K562 (cell line): ENCODE measurements at regions not wholly inside any gene's neighbourhood (a gene's known extent, or its start where the extent isn't known, plus 50 kb on each side); places are given as distances from the start of the nearest gene placed in this dataset.

Experiments
- ATAC-seq: fragments of 200-7000 bp; cut with Tn5 transposase; 3 replicates; pipeline ENCODE4 v1.9.1; 2020; ENCODE audit warnings: moderate library complexity
- BruUV-seq: library from RNA; stranded (reverse); fragments of 400-500 nt; replicated peaks from 2 replicates; lab custom pipeline; 2021; lab: Mats Ljungman, UMichigan
- CTCF ChIA-PET: fragments of 300-600 bp; formaldehyde crosslinking; extraction: SDS; loops from one replicate; lab custom pipeline; 2021; ENCODE audit warnings: low intra/inter-chr PET ratio; lab: Yijun Ruan, JAX
- POLR2A ChIA-PET: fragments of 300-600, 350-650 bp; sonication (Branson Sonifier 250); formaldehyde crosslinking; extraction: SDS; loops from one replicate; lab custom pipeline; 2021; ENCODE audit warnings: antibody characterized with exemption, inconsistent platforms; lab: Yijun Ruan, JAX
- DNase-seq, 4 experiments: peaks; one replicate each; pipeline versions ENCODE4 v3.0.0 to v3.0.0-alpha.2; 2011 to 2018; ENCODE audit warnings: low spot score in 3 of 4, mixed read lengths in 3 of 4; ENCODE audit errors: extremely low read depth in 1 of 4
- FAIRE-seq: peaks from 2 replicates; lab custom pipeline; 2011; peaks lifted over from hg19 to GRCh38; lab: Jason Lieb, UNC
- H2AFZ ChIP-seq: 2 replicates; pipeline ENCODE4 v1.6.0; 2011; ENCODE audit warnings: low read depth, low read length, control low read depth, inconsistent platforms
- H3K27ac ChIP-seq: fragments of 200-600 bp; 3 replicates; pipeline ENCODE4 v1.8.0; 2011; ENCODE audit warnings: low read depth, mild to moderate bottlenecking, control low read depth, inconsistent platforms, low read length, moderate library complexity, mixed read lengths; ENCODE audit errors: extremely low read depth
- H3K27me3 ChIP-seq, 2 experiments: fragments of 300-600 bp in 1 of 2; 2 replicates in 1 of 2; 3 replicates in 1 of 2; pipeline versions ENCODE4 v1.6.0 to v1.8.0; 2011; ENCODE audit warnings: inconsistent platforms in 2 of 2, low read length in 2 of 2, mild to moderate bottlenecking in 1 of 2, mixed read lengths in 1 of 2, moderate library complexity in 1 of 2; ENCODE audit not compliant: control insufficient read depth in 2 of 2, insufficient read depth in 2 of 2
- H3K36me3 ChIP-seq: fragments of 300-600 bp; 3 replicates; pipeline ENCODE4 v1.8.0; 2011; ENCODE audit warnings: mild to moderate bottlenecking, low read length, inconsistent platforms; ENCODE audit not compliant: control insufficient read depth, insufficient read depth
- H3K4me1 ChIP-seq, 2 experiments: fragments of 200-600 bp in 1 of 2; replicated peaks in 1 of 2; 2 replicates in 1 of 2; 3 replicates in 1 of 2; pipeline versions ENCODE4 v1.5.1 to v1.8.0; 2011; ENCODE audit warnings: inconsistent platforms in 2 of 2, low read length in 2 of 2, mild to moderate bottlenecking in 1 of 2, mixed read lengths in 1 of 2, moderate library complexity in 1 of 2; ENCODE audit not compliant: control insufficient read depth in 2 of 2, insufficient read depth in 2 of 2
- H3K4me2 ChIP-seq: 2 replicates; pipeline ENCODE4 v1.6.1; 2011; ENCODE audit warnings: low read length, control low read depth, inconsistent platforms, mixed read lengths; ENCODE audit not compliant: insufficient read depth
- H3K4me3 ChIP-seq: fragments of 200-600 bp; sonication (generic), shearing (Covaris generic); 2 replicates; pipeline ENCODE4 v1.5.1; 2016; ENCODE audit warnings: control low read depth, inconsistent platforms
- H3K79me2 ChIP-seq: fragments of 200-600 bp; 3 replicates; pipeline ENCODE4 v1.8.0; 2011; ENCODE audit warnings: low read length, inconsistent platforms; ENCODE audit not compliant: control insufficient read depth, insufficient read depth
- H3K9ac ChIP-seq, 2 experiments: 2 replicates each; pipeline versions ENCODE4 v1.6.0 to v1.6.1; 2011; ENCODE audit warnings: low read depth in 2 of 2, low read length in 2 of 2, control low read depth in 1 of 2, inconsistent platforms in 1 of 2, mild to moderate bottlenecking in 1 of 2, mixed read lengths in 1 of 2; ENCODE audit not compliant: insufficient read depth in 1 of 2
- H3K9me1 ChIP-seq: one replicate; pipeline ENCODE4 v1.6.0; 2011; ENCODE audit warnings: inconsistent platforms, mild to moderate bottlenecking, low read length, moderate library complexity; ENCODE audit not compliant: control insufficient read depth, insufficient read depth
- H3K9me3 ChIP-seq: replicated peaks from 2 replicates; pipeline ENCODE4 v1.5.1; 2011; ENCODE audit warnings: low read depth, low read length, inconsistent platforms; ENCODE audit not compliant: control insufficient read depth, insufficient read depth
- H4K20me1 ChIP-seq: replicated peaks from 2 replicates; pipeline ENCODE4 v1.6.1; 2011; ENCODE audit warnings: low read length, inconsistent platforms, mixed read lengths; ENCODE audit not compliant: control insufficient read depth, insufficient read depth
- CBX1 ChIP-seq: sonication (generic); IDR thresholded peaks from 2 replicates; pipeline ENCODE4 v1.6.1; 2016; ENCODE audit warnings: antibody characterized with exemption, low read depth, mild to moderate bottlenecking
- COPS2 ChIP-seq: fragments of 450-650 bp; conservative IDR thresholded peaks from 2 replicates; pipeline ENCODE4 v1.6.1; 2016; ENCODE audit warnings: mild to moderate bottlenecking, moderate library complexity
- DMBX1 ChIP-seq: fragments of 250-450 bp; sonication (Bioruptor Pico); IDR thresholded peaks from 2 replicates; pipeline ENCODE4 v1.8.0; 2022; ENCODE audit warnings: inconsistent platforms, mild to moderate bottlenecking, moderate library complexity, borderline replicate concordance
- ELK1 ChIP-seq: sonication (generic); formaldehyde crosslinking; IDR thresholded peaks from 2 replicates; pipeline ENCODE4 v1.8.1; 2022; ENCODE audit warnings: missing genetic modification reagents
- GTF2E2 ChIP-seq: fragments of 200-800 bp; sonication (Bioruptor generic); IDR thresholded peaks from 2 replicates; pipeline ENCODE4 v1.6.1; 2016; ENCODE audit warnings: missing genetic modification characterization, missing compliant biosample characterization
- HNRNPLL ChIP-seq: fragments of 200-400 bp; formaldehyde crosslinking; IDR thresholded peaks from 2 replicates; pipeline ENCODE4 v1.6.1; 2017; ENCODE audit warnings: low read length, low read depth, mild to moderate bottlenecking; ENCODE audit not compliant: poor library complexity, severe bottlenecking
- NR2C2 ChIP-seq, 2 experiments: fragments of 200-800 bp in 1 of 2; sonication (Bioruptor generic) in 1 of 2; sonication (generic) in 1 of 2; formaldehyde crosslinking in 1 of 2; IDR thresholded peaks; 2 replicates each; pipeline versions ENCODE4 v1.6.1 to v1.8.0; 2016 to 2022; ENCODE audit warnings: mild to moderate bottlenecking in 1 of 2, missing compliant biosample characterization in 1 of 2, missing genetic modification characterization in 1 of 2, missing genetic modification reagents in 1 of 2
- SP2 ChIP-seq: IDR thresholded peaks from 2 replicates; pipeline ENCODE4 v1.6.1; 2011; ENCODE audit warnings: mild to moderate bottlenecking, low read depth, low read length, moderate library complexity; ENCODE audit not compliant: poor library complexity, severe bottlenecking; ENCODE audit errors: extremely low read depth
- ZHX1 ChIP-seq: fragments of 150-350 bp; conservative IDR thresholded peaks from 2 replicates; pipeline ENCODE4 v1.6.1; 2014; ENCODE audit warnings: low read length
- ZNF41 ChIP-seq: fragments of 250-450 bp; sonication (Bioruptor Pico); conservative IDR thresholded peaks from 2 replicates; pipeline ENCODE4 v1.4.0; 2020; ENCODE audit warnings: mild to moderate bottlenecking
- ZNF639 ChIP-seq, 2 experiments: fragments of 200-800 bp in 1 of 2; sonication (Bioruptor generic) in 1 of 2; sonication (generic) in 1 of 2; formaldehyde crosslinking in 1 of 2; IDR thresholded peaks in 1 of 2; conservative IDR thresholded peaks in 1 of 2; 2 replicates each; pipeline versions ENCODE4 v1.5.0 to v1.6.1; 2016 to 2020; ENCODE audit warnings: missing compliant biosample characterization in 1 of 2, missing genetic modification characterization in 1 of 2, missing genetic modification reagents in 1 of 2
- ZNF766 ChIP-seq: fragments of 200-800 bp; sonication (Bioruptor generic); conservative IDR thresholded peaks from 2 replicates; pipeline ENCODE4 v1.6.1; 2016; ENCODE audit warnings: missing genetic modification characterization, missing compliant biosample characterization
- WGBS: fragments of 100-300 bp; shearing (Covaris generic); methylation state at CpG from one replicate; pipeline ENCODE4 v1.1.6; 2016; ENCODE audit warnings: low coverage, mixed read lengths; ENCODE audit not compliant: insufficient coverage; ENCODE audit errors: missing lambda C conversion rate; 5-methylcytosine and 5-hydroxymethylcytosine counted together
- in situ Hi-C: fragments of 300-500 bp; cut with MboI; formaldehyde crosslinking; loops from 4 replicates; pipeline ENCODE4 v1.15.0; 2018; ENCODE audit warnings: inconsistent platforms, mixed read lengths
- intact Hi-C: fragments of 100-400 bp; cut with micrococcal nuclease; formaldehyde crosslinking; loops from 2 replicates; pipeline ENCODE4 v1.14.2; 2022

GRCh38 chr18:8471372-8471771 is 137.9 kb upstream of the RAB12 start:
- no peak for FAIRE-seq
- WGBS: 0% methylated on average over 6 of the region's 6 CpGs
- DNase-seq: no peak
- ChIA-PET POLR2A (interaction anchor here (0.7 to 2.5 kb wide), 5 partner anchors 9 to 869 kb away, joined by 3 to 6 read pairs (median 3); no protein-coding TSS in a partner anchor), CTCF (no interaction called here)
- Histone ChIP-seq H3K9ac (no peak overlapping the region), H3K4me2 (no peak overlapping the region), H3K27ac (no peak overlapping the region), H2AFZ (no peak overlapping the region), H3K9me3 (no peaks in the 10 kb centered on the region), H3K36me3 (no peaks in the 10 kb centered on the region), H3K79me2 (no peaks in the 10 kb centered on the region), H3K27me3 (peaks cover 29 to 59% of the 10 kb centered on the region in 2 experiments; a peak in 4 of 5 replicates), H3K4me1 (no peaks in the 10 kb centered on the region), H3K4me3 (no peak overlapping the region), H4K20me1 (peaks cover 7% of the 10 kb centered on the region; the same call in 1 of the 2 replicates), H3K9me1 (no peaks in the 10 kb centered on the region)
- ATAC-seq: no peak
- intact Hi-C loops: no loop called here
- no TSS peak for BruUV-seq
- no peak for TF ChIP-seq HNRNPLL
- no peak for TF ChIP-seq ZNF639 (CRISPR knock-in tag; conservative IDR thresholded peaks at IDR 0.05 in 1 of 2, IDR thresholded peaks at IDR 0.05 in 1 of 2)
- no peak for TF ChIP-seq ZHX1
- no peak for TF ChIP-seq ZNF41
- TF ChIP-seq ZNF766: no peak
- TF ChIP-seq COPS2: no peak
- no peak for TF ChIP-seq DMBX1 (CRISPR knock-in tag)
- TF ChIP-seq GTF2E2: no peak
- TF ChIP-seq NR2C2 (CRISPR knock-in tag; IDR thresholded peaks at IDR 0.05): no peak
- TF ChIP-seq NR2C2 (tag; IDR thresholded peaks at IDR 0.05): no peak
- no peak for TF ChIP-seq SP2
- no peak for TF ChIP-seq CBX1
- no peak for TF ChIP-seq ELK1 (CRISPR knock-in tag)
- in situ Hi-C loops: no loop called here
